Fibroblast of skin of right biceps (primary cell): ENCODE measurements at regions not wholly inside any gene's neighbourhood (a gene's known extent, or its start where the extent isn't known, plus 50 kb on each side); places are given as distances from the start of the nearest gene placed in this dataset.

ENCODE experiments used
- DNase-seq: peaks from one replicate; pipeline ENCODE4 v3.0.0-alpha.2; 2013

- peak; percentile 91 for DNase-seq
Observed at GRCh38 chr15:61459785-61460707, 230.9 kb upstream of the RORA start.

GRCh38 chr15:61457050-61457733 lies 228.1 kb upstream of the RORA start:
- DNase-seq, result no peak

DNA sequence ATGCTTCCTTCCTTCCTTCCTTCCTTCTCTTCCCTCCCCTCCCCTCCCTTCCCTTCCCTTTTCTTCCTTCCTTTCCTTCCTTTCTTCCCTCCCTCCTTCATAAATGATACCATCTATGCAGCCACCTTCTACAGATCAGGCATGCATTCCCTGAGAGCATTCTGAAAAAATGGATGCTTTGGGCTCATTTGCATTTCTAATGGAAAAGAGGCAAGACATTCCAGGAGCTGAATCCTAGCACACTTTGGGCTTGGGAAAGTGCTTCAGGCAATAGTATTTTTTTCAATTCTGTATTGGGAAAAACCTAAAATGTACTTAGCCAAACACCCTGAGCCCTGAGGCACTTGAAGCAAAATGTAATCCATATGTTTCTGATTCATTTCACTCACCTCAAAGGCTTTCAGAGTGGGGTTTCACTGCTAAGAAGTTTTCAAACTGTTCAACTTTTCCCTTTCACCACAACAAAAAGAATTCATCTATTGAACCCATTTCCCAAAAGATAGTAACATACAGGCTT lies 220.1 kb upstream of the RORA start:
- no peak for DNase-seq

DNA sequence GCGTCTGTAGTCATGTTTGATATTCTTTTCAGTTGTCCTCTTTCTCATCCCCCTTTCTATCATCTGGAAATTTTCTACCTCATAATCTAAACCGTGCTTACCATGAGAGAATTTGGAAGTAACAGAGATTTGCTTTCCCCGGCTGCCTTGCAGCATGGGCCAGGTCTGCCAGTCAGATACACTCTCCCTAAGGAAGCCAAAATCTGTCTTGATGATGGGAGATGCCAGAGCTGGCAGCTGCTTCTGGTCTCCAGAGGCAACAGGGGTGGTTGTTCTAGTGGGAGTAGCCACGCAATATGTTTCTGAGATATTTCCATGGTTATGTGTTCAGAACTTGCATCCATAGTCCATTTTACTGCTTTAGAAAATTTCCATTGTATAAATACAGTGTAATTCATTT lies 218.9 kb upstream of the RORA start:
- DNase-seq, result no peak

DNA sequence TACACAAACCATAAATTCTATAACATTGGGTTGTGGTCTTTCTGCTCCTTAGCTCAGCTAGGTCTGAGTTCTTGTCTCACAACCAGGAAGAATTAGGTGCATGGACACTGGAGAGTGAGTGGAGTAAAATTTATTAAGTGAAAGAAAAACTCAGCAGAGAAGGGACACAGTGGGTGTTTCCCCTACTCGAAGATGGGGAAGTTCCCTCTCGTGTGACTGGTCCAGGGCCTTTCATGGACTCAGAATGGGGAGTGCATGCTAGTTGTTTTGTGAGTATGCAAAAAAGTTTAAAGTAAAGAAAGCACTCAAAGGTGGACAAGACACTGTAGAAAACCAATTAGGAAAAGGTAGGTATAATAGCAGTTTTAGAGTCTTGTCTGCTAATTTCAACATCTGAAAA lies 215.5 kb upstream of the RORA start:
- no peak for DNase-seq

DNA sequence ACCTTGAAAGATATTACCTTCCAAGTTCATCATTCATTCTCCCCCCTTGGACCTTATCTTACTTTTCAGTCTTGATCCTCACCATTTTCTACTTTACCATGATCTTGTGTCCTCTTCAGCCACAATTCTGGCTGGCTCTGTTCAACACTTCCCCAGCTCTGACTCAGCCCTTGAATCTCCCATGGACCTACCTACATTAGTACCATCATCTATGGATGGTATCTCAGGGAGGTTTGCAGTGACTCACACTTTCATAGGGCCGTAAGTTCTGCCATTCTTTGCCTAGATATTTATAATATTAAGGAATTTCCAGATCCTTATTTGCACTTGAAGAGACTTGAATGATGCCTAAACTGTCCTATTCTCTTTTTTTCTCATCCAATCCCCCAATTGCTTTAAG lies 213.7 kb upstream of the RORA start:
- no peak for DNase-seq

- peak; percentile 26 for DNase-seq
Observed at GRCh38 chr15:61441891-61442290, 212.8 kb upstream of the RORA start.

GRCh38 chr15:61426466-61426865 lies 197.4 kb upstream of the RORA start:
- DNase-seq, result no peak

- DNase-seq, result no peak
Observed at GRCh38 chr15:61425934-61426333, 196.8 kb upstream of the RORA start.

DNA sequence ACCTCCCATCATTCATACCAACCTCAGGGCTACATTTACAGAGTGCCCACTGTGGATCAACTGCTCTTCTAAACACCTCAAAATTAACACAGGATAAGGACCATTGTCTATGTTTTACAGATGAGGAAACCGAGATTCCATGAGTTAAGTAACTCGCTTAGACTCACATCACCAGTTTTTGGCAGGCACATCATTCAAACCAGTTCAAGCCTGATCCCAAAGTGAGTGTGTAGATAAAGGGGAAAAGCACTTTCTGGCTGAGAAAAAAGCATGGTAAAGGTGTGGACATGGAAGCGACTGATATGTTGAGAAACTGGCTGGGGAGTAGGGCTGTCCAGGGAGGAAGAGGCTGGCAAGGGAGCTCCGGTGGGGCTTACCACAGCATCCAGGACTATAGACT lies 193.7 kb upstream of the RORA start:
- DNase-seq, result no peak

GRCh38 chr15:61421938-61422337 lies 192.8 kb upstream of the RORA start:
- no peak for DNase-seq

DNA sequence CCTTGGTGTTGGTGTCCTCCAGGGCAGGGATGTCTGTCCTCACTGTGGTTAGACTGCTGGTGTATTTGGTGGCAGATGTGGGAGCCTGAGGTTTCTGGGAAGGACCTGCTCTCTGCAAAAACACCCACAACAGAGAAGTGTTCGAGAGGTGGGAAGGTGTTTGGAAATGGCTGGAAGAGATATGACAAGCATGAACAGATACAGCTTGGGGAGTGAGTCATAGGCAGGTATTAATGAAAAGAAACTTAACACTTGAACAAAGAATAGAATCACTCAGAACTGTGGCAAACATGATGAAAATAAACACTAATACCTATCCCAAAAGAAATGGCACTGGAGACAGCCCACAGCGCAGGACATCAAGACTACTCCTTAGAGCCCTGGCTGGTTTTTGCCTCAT lies 192.4 kb upstream of the RORA start:
- DNase-seq, result no peak

- DNase-seq, result no peak
Observed at GRCh38 chr15:61420546-61420945, 191.4 kb upstream of the RORA start.

DNA sequence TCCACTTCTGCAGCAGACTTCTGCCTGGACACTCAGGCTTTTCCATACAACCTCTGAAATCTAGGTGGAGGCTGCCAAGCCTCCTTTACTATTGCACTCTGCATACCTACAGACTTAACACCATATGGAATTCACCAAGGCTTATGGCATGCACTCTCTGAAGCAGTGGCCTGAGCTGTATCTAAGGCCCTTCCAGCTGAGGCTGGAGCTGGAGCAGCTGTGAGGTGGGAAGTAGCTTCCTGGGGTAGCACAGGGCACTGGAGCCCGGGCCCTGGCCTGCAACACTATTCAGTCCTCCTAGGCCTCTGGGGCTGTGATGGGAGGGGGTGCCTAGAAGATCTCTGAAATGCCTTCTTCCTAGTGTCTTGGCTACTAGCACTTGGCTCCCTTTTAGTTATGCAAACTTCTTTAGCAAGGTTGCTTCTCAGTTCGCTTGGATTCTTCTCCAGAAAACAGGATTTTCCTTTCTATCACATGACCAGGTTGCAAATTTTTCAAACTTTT lies 186.6 kb upstream of the RORA start:
- no peak for DNase-seq

- DNase-seq, result peak; percentile 7
Observed at GRCh38 chr15:61411902-61412510, 182.9 kb upstream of the RORA start.

DNA sequence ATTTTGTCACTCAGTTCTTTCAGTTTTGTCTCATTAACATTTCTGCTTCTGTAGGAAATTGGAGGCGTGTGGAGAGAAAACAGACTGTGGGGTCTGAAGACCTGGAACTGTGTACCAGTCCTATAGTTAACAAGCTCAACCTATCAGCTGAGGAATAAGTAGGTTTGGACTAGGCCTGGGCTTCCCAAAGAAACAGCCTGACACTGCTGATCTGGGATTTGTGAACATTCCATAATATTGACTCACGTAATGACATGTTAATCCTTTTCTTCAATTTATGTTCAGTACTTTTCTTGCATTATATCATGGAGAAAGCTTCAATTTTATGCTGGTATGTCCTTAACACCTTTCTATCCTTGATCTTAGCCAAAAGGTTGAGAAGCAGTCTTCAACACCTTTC lies 181.6 kb upstream of the RORA start:
- DNase-seq, result peak; percentile 11

DNA sequence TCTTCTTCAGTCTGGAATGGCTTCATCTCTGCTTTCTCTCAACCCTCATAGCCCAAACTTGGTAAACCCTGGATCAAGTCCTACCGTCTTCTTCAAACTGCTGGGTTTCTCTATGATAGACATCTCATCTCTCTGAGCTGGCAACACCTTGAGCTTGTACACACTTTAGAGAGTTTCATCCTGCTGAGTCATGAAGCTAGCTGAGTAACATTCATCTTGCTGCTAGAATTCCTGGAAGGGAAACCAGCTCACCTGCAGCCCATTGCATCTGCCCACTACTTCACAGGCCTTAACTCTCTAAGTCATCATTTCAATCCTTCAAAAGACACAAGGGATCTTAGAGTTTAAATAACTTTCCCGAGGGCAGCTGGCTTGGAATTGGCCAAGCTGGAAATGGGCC lies 175.5 kb upstream of the RORA start:
- DNase-seq, result no peak

DNA sequence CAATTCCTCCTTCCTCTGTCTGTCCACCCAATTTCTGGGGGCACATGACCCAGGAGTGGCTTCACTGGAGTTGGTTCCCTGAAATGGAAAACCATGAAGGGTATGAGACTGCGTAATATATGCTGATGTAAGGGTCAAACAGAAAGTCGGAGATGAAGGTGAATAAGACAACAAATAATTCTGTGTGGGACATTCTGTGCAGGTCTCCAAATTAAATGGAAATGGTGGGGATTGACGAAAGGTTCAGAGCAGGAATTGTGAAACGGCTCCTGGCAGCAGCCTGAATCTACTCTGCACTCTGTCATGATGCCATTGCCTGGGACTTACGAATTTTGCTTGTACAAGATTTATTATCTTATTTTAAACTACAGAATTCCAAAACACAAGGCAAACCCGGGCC lies 174.8 kb upstream of the RORA start:
- no peak for DNase-seq

DNA sequence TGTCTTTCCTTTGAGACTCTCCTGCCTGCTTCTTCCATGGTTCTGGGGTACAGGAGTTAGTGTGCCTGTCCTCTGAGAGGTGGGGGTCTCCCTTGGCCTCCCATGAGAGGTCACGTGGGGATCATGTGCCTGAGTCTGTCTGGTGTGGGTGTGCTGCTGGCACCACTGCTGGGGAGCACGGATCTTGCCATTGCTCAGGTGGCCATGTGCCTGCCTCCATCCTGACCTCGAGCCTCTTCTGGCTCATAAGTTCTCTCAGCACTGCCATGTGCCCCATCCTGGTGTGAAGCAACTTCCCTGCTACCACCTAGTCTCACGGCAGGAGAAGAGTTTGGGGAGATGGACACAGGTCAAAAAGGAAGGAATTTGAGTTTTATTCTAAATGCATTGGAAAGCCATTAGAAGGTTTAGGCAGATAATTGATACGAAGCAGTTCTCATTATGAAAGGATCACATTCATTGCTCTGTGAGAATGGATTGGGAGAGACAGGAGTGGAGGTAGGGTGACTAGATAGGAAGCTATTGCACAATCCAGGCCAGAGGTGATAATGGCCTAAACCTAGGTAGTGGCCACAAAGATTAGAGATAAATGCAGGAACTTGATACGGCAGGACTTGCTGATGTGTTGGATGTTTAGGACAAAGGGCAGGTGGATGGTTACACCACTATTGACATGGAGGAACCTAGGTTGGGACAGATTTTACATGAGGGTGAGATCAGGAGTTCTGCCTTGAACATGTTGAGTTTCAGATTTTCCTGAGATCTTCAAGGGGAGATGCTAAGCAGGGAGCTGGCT lies 173.0 kb upstream of the RORA start:
- no peak for DNase-seq

DNA sequence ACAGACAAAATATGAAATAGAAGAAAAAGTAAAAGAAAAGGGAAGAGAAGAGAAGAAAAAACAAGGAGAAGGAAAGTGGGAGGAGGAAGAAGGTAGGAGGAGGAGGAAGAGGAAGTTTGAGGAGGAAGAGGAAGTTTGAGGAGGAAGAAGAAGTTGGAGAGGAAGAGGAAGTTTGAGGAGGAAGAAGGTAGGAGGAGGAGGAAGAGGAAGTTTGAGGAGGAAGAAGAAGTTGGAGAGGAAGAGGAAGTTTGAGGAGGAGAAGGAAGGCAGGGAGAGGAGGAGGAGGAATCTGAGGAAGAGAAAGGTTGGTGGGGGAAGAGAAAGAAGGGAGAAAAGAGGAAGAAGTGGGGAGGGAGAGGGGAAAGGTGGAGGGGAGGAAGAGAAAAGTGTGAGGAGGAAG lies 169.2 kb upstream of the RORA start:
- DNase-seq, result no peak

DNA sequence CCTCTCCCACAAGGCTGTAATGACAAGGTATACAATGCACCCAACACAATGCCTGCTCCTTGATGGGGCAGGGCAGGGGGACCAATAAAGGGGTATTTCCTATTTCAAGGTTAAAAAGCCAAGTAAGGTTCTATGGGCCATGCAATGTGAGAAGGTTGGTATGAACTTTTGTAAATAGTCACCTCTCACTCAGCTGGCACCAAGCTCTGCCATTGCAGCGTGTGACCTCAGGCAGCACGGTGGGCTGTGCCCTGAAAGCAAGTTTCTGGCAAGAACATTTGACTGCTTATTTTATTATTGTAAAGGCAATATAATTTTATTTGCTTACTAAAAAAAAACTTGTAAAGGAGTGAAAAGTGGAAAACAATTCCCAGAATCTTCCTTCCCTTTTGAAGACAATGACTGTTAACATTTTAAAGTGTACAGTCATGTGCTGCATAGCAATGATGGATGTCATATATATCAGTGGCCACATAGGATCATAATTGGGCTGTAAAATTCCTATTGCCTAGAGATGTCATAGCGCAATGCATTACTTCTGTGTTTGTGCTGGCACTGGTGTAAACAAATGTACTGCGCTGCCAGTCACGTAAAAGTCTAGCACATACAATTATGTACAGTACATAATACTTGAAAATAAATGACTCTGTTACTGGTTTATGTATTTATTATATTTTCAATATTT lies 167.3 kb upstream of the RORA start:
- DNase-seq, result peak; percentile 38

DNA sequence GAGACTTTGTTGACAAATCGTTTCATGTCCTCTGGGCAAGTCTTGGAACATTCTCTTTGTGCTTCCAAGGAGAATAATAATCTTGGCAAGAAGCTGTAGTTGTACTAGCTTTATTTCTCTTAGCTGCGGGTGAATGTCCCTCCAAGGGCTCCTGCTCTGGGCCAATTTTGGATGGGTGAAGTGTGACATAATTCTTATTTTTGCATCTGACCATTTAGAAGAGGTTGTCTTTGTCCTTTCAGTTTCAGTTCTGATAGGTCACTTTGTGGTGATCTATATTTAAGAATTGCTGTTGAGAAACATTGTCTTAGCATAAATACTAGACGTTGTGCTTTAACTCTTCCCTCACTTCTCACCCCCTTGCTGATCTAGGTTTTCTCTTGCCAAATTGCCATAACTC lies 164.8 kb upstream of the RORA start:
- no peak for DNase-seq
